Activated CD4-positive, CD25-positive, alpha-beta regulatory T cell treated with anti-CD3 and anti-CD28 coated beads, Interleukin-2, amount 50 U/mL, for 72 hours (primary cell): ENCODE measurements at regions not wholly inside any gene's neighbourhood (a gene's known extent, or its start where the extent isn't known, plus 50 kb on each side); places are given as distances from the start of the nearest gene placed in this dataset.

ENCODE experiments used
- DNase-seq: peaks from one replicate; pipeline ENCODE4 v3.0.0; 2021

- DNase-seq, result no peak
Measured at GRCh38 chr20:56978475-56978874, 288.0 kb downstream of the BMP7 start.

GRCh38 chr20:56979125-56979524 lies 287.3 kb downstream of the BMP7 start:
- DNase-seq, result no peak

- DNase-seq, result no peak
Measured at GRCh38 chr20:56981301-56981700, 285.1 kb downstream of the BMP7 start.

- DNase-seq, result no peak
Measured at GRCh38 chr20:56983813-56984212, 282.6 kb downstream of the BMP7 start.

GRCh38 chr20:56985066-56985685 lies 281.3 kb downstream of the BMP7 start:
- no peak for DNase-seq

- no peak for DNase-seq
Measured at GRCh38 chr20:56986476-56986875, 280.0 kb downstream of the BMP7 start.

GRCh38 chr20:56986931-56987720 lies 279.3 kb downstream of the BMP7 start:
- no peak for DNase-seq

GRCh38 chr20:56987986-56988385 lies 278.5 kb downstream of the BMP7 start:
- no peak for DNase-seq

- no peak for DNase-seq
Measured at GRCh38 chr20:56988446-56988845, 278.0 kb downstream of the BMP7 start.

- DNase-seq, result no peak
Measured at GRCh38 chr20:56989516-56989915, 276.9 kb downstream of the BMP7 start.

GRCh38 chr20:56993020-56993559 lies 273.4 kb downstream of the BMP7 start:
- DNase-seq, result no peak

GRCh38 chr20:56994006-56994405 lies 272.4 kb downstream of the BMP7 start:
- DNase-seq, result no peak

GRCh38 chr20:56995149-56995548 lies 271.3 kb downstream of the BMP7 start:
- no peak for DNase-seq

GRCh38 chr20:56995635-56996075 lies 270.8 kb downstream of the BMP7 start:
- DNase-seq, result no peak

GRCh38 chr20:56996533-56996932 lies 269.9 kb downstream of the BMP7 start:
- DNase-seq, result no peak

- DNase-seq, result no peak
Measured at GRCh38 chr20:56998438-56998837, 268.0 kb downstream of the BMP7 start.

- DNase-seq, result no peak
Measured at GRCh38 chr20:57000441-57000968, 265.9 kb downstream of the BMP7 start.

GRCh38 chr20:57001126-57001767 lies 265.2 kb downstream of the BMP7 start:
- no peak for DNase-seq

- DNase-seq, result no peak
Measured at GRCh38 chr20:57002066-57002570, 264.3 kb downstream of the BMP7 start.

GRCh38 chr20:57003012-57003411 lies 263.4 kb downstream of the BMP7 start:
- DNase-seq, result no peak

- DNase-seq, result no peak
Measured at GRCh38 chr20:57004416-57004815, 262.0 kb downstream of the BMP7 start.

- no peak for DNase-seq
Measured at GRCh38 chr20:57004951-57005933, 261.2 kb downstream of the BMP7 start.
